ENCODE measurements at regions not wholly inside any gene's neighbourhood (a gene's known extent, or its start where the extent isn't known, plus 50 kb on each side); places are given as distances from the start of the nearest gene placed in this dataset.
"Not testable (repeated sequence)": the region's sequence is repeated elsewhere in the genome, so short reads cannot be mapped to it uniquely, and the experiment has no call there.

DNA sequence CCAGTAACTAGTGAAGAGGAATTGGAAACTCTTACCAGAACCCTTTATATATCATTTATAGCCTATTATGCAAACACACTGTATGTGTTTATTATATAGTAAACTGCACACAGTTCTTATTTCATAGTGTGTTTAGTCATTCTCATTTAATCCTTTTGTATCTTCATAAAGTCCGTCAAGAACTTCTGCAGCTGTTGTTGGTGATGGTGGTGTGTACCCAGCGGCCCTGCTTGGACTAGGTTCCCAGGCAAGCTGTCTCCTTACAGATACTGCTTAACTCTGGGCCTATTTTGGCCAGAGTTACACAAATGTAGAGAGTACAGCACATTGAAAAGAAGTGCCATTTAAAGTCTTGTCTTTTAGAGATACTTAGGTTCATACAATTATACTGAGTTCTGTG lies 231.9 kb downstream of the NDUFS4 start:
- Histone ChIP-seq H3K36me3 (ENCODE audit: control insufficient read depth in 2 of 2, insufficient read depth in 1 of 2, low read length in 2 of 2) (no peaks in the 10 kb centered on the region), H3K4me1 (ENCODE audit: control insufficient read depth, insufficient read depth, low read length) (no peaks in the 10 kb centered on the region), H3K9me3 (ENCODE audit: control insufficient read depth, insufficient read depth, low read depth, low read length) (no peaks in the 10 kb centered on the region), H3K27ac (ENCODE audit: extremely low read depth, low read depth, low read length) (no peak overlapping the region), H3K4me3 (ENCODE audit: low read depth, low read length) (no peak overlapping the region)
- TF ChIP-seq BCL11B (tag by site-specific recombination; IDR thresholded peaks at IDR 0.05; ENCODE audit: low read depth) (no peak), KLF1 (tag by site-specific recombination; IDR thresholded peaks at IDR 0.05) (no peak), ZNF148 (tag by site-specific recombination; IDR thresholded peaks at IDR 0.05; ENCODE audit: borderline replicate concordance) (no peak), ZSCAN23 (tag by site-specific recombination; IDR thresholded peaks at IDR 0.05) (no peak), ZBTB17 (tag by site-specific recombination; IDR thresholded peaks at IDR 0.05) (no peak), ZNF24 (tag by site-specific recombination; IDR thresholded peaks at IDR 0.05) (no peak), ZFP3 (tag by site-specific recombination; IDR thresholded peaks at IDR 0.05; ENCODE audit: low read depth) (no peak), ZNF501 (tag by site-specific recombination; IDR thresholded peaks at IDR 0.05) (no peak), WT1 (tag by site-specific recombination; IDR thresholded peaks at IDR 0.05) (no peak), RBAK (tag by site-specific recombination; IDR thresholded peaks at IDR 0.05) (no peak), ZNF571 (tag by site-specific recombination; IDR thresholded peaks at IDR 0.05) (no peak), BCL11A (tag by site-specific recombination; IDR thresholded peaks at IDR 0.05; ENCODE audit: low read depth) (no peak), ZBTB21 (tag by site-specific recombination; IDR thresholded peaks at IDR 0.05) (no peak), ZNF221 (tag by site-specific recombination; IDR thresholded peaks at IDR 0.05; ENCODE audit: borderline replicate concordance) (no peak)
- TF ChIP-seq, protein P1, sequence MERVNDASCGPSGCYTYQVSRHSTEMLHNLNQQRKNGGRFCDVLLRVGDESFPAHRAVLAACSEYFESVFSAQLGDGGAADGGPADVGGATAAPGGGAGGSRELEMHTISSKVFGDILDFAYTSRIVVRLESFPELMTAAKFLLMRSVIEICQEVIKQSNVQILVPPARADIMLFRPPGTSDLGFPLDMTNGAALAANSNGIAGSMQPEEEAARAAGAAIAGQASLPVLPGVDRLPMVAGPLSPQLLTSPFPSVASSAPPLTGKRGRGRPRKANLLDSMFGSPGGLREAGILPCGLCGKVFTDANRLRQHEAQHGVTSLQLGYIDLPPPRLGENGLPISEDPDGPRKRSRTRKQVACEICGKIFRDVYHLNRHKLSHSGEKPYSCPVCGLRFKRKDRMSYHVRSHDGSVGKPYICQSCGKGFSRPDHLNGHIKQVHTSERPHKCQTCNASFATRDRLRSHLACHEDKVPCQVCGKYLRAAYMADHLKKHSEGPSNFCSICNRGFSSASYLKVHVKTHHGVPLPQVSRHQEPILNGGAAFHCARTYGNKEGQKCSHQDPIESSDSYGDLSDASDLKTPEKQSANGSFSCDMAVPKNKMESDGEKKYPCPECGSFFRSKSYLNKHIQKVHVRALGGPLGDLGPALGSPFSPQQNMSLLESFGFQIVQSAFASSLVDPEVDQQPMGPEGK (tag by site-specific recombination; IDR thresholded peaks at IDR 0.05), result no peak
- TF ChIP-seq, protein P2, sequence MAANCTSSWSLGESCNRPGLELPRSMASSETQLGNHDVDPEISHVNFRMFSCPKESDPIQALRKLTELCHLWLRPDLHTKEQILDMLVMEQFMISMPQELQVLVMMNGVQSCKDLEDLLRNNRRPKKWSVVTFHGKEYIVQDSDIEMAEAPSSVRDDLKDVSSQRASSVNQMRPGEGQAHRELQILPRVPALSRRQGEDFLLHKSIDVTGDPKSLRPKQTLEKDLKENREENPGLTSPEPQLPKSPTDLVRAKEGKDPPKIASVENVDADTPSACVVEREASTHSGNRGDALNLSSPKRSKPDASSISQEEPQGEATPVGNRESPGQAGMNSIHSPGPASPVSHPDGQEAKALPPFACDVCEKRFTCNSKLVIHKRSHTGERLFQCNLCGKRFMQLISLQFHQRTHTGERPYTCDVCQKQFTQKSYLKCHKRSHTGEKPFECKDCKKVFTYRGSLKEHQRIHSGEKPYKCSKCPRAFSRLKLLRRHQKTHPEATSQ (tag by site-specific recombination; IDR thresholded peaks at IDR 0.05), result no peak
- TF ChIP-seq, protein P3, sequence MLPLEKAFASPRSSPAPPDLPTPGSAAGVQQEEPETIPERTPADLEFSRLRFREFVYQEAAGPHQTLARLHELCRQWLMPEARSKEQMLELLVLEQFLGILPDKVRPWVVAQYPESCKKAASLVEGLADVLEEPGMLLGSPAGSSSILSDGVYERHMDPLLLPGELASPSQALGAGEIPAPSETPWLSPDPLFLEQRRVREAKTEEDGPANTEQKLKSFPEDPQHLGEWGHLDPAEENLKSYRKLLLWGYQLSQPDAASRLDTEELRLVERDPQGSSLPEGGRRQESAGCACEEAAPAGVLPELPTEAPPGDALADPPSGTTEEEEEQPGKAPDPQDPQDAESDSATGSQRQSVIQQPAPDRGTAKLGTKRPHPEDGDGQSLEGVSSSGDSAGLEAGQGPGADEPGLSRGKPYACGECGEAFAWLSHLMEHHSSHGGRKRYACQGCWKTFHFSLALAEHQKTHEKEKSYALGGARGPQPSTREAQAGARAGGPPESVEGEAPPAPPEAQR (tag by site-specific recombination; IDR thresholded peaks at IDR 0.05), result no peak
- ChIA-PET CTCF (no interaction called here), POLR2A (no interaction called here)

DNA sequence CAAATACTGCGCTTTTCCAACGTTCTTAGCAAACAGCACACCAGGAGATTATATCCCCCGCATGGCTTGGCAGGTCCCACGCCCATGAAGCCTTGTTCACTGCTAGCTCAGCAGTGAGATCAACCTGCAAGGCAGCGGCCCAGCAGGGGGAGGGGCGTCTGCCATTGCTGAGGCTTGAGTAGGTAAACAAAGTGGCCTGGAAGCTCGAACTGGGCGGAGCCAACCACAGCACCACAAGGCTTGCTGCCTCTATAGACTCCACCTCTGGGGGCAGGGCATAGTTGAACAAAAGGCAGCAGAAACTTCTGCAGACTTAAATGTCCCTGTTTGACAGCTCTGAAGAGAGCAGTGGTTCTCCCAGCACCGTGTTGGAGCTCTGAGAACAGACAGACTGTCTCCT lies 239.2 kb downstream of the NDUFS4 start:
- CTCF ChIA-PET; POLR2A ChIA-PET; H3K27ac ChIP-seq (ENCODE audit: extremely low read depth, low read depth, low read length); H3K36me3 ChIP-seq (ENCODE audit: control insufficient read depth in 2 of 2, insufficient read depth in 1 of 2, low read length in 2 of 2); H3K4me1 ChIP-seq (ENCODE audit: control insufficient read depth, insufficient read depth, low read length); H3K9me3 ChIP-seq (ENCODE audit: control insufficient read depth, insufficient read depth, low read depth, low read length); H3K4me3 ChIP-seq (ENCODE audit: low read depth, low read length): not testable (repeated sequence)

Data from HEK293 (cell line).